CD14-positive monocyte (primary cell): ENCODE measurements at regions not wholly inside any gene's neighbourhood (a gene's known extent, or its start where the extent isn't known, plus 50 kb on each side); places are given as distances from the start of the nearest gene placed in this dataset.

ENCODE experiments used
- DNase-seq, 3 donors: peaks; one replicate each; pipeline ENCODE4 v3.0.0-alpha.2; 2011 to 2022
- H2AFZ ChIP-seq: 2 replicates; pipeline ENCODE4 v1.6.0; 2012; ENCODE audit warnings: mild to moderate bottlenecking, low read depth, low read length, inconsistent platforms; ENCODE audit not compliant: insufficient read depth, poor library complexity, severe bottlenecking
- H3K27ac ChIP-seq, 2 donors: 1 replicate in 1 of 2; 2 replicates in 1 of 2; pipeline ENCODE4 v1.5.1; 2012 to 2013; ENCODE audit warnings: low read length in 2 of 2, control low read depth in 1 of 2, inconsistent platforms in 1 of 2, low read depth in 1 of 2, mild to moderate bottlenecking in 1 of 2
- H3K27me3 ChIP-seq, 2 donors: one replicate each; pipeline versions ENCODE4 v1.6.0 to v1.6.1; 2011 to 2013; ENCODE audit warnings: low read length in 2 of 2; ENCODE audit not compliant: control insufficient read depth in 2 of 2, insufficient read depth in 2 of 2
- H3K36me3 ChIP-seq, 2 donors: replicated peaks in 1 of 2; 1 replicate in 1 of 2; 2 replicates in 1 of 2; pipeline versions ENCODE4 v1.5.1 to v1.6.1; 2012 to 2013; ENCODE audit warnings: low read length in 2 of 2, control low read depth in 1 of 2, inconsistent platforms in 1 of 2, mild to moderate bottlenecking in 1 of 2; ENCODE audit not compliant: insufficient read depth in 2 of 2, control insufficient read depth in 1 of 2
- H3K4me1 ChIP-seq, 2 donors: 1 replicate in 1 of 2; 2 replicates in 1 of 2; pipeline versions ENCODE4 v1.5.1 to v1.6.1; 2012 to 2013; ENCODE audit warnings: low read length in 2 of 2, control low read depth in 1 of 2, inconsistent platforms in 1 of 2, mild to moderate bottlenecking in 1 of 2, moderate library complexity in 1 of 2; ENCODE audit not compliant: insufficient read depth in 2 of 2, control insufficient read depth in 1 of 2
- H3K4me2 ChIP-seq: replicated peaks from 2 replicates; pipeline ENCODE3; 2012; ENCODE audit warnings: low read length, moderate library complexity, mild to moderate bottlenecking; ENCODE audit not compliant: poor library complexity, severe bottlenecking; ENCODE audit errors: extremely low read depth
- H3K4me3 ChIP-seq, 3 experiments: fragments of 200-600 bp in 1 of 3; sonication (generic) in 1 of 3; replicated peaks in 1 of 3; 1 replicate in 2 of 3; 2 replicates in 1 of 3; pipeline ENCODE4 v1.5.1; 2011 to 2013; ENCODE audit warnings: low read length in 3 of 3, mild to moderate bottlenecking in 3 of 3, control low read depth in 2 of 3, low read depth in 2 of 3, inconsistent platforms in 1 of 3, moderate library complexity in 1 of 3
- H3K79me2 ChIP-seq: 2 replicates; pipeline ENCODE4 v1.6.0; 2012; ENCODE audit warnings: mild to moderate bottlenecking, control low read depth, inconsistent platforms, low read length, moderate library complexity; ENCODE audit not compliant: insufficient read depth
- H3K9ac ChIP-seq: 2 replicates; pipeline ENCODE4 v1.6.0; 2017; ENCODE audit warnings: low read length, mild to moderate bottlenecking; ENCODE audit not compliant: insufficient read depth, poor library complexity, severe bottlenecking
- H3K9me3 ChIP-seq, 2 donors: replicated peaks in 1 of 2; 1 replicate in 1 of 2; 2 replicates in 1 of 2; pipeline versions ENCODE4 v1.5.1 to v1.6.1; 2012 to 2013; ENCODE audit warnings: low read length in 2 of 2, control low read depth in 1 of 2; ENCODE audit not compliant: control insufficient read depth in 1 of 2, insufficient read depth in 1 of 2
- H4K20me1 ChIP-seq: 2 replicates; pipeline ENCODE4 v1.6.0; 2012; ENCODE audit warnings: mild to moderate bottlenecking, low read length, control low read depth, moderate library complexity; ENCODE audit not compliant: insufficient read depth
- H3K27ac Mint-ChIP-seq, 7 donors: one replicate each; pipeline ENCODE4 v1.8.0; 2020; ENCODE audit warnings: mild to moderate bottlenecking in 7 of 7, mixed read lengths in 7 of 7, moderate library complexity in 6 of 7, inconsistent platforms in 2 of 7
- H3K27me3 Mint-ChIP-seq, 3 donors: one replicate each; pipeline ENCODE4 v1.8.0; 2021 to 2022; ENCODE audit warnings: low read depth in 3 of 3, mild to moderate bottlenecking in 3 of 3, mixed read lengths in 3 of 3, moderate library complexity in 3 of 3, inconsistent platforms in 1 of 3
- H3K36me3 Mint-ChIP-seq, 2 donors: one replicate each; pipeline ENCODE4 v1.8.0; 2020; ENCODE audit warnings: mixed read lengths in 2 of 2, inconsistent platforms in 1 of 2, mild to moderate bottlenecking in 1 of 2
- H3K4me1 Mint-ChIP-seq: one replicate; pipeline ENCODE4 v1.8.0; 2020; ENCODE audit warnings: mild to moderate bottlenecking, mixed read lengths
- H3K4me3 Mint-ChIP-seq, 2 donors: one replicate each; pipeline ENCODE4 v1.8.0; 2020; ENCODE audit warnings: mild to moderate bottlenecking in 2 of 2, mixed read lengths in 2 of 2, moderate library complexity in 1 of 2
- H3K9me3 Mint-ChIP-seq, 7 donors: one replicate each; pipeline ENCODE4 v1.8.0; 2020 to 2022; ENCODE audit warnings: mixed read lengths in 7 of 7, mild to moderate bottlenecking in 6 of 7, moderate library complexity in 6 of 7, inconsistent platforms in 2 of 7
- WGBS: methylation state at CpG from one replicate; pipeline ENCODE4 v1.1.5; 2013; ENCODE audit warnings: missing lambda C conversion rate; ENCODE audit not compliant: insufficient coverage; 5-methylcytosine and 5-hydroxymethylcytosine counted together
- intact Hi-C, 2 donors: fragments of 100-400 bp; cut with micrococcal nuclease; formaldehyde crosslinking; loops; one replicate each; pipeline versions ENCODE4 v1.15.0 to v1.15.1; 2023
- TF ChIP-seq, protein P1 (sequence below): fragments of 200-600 bp; IDR thresholded peaks from one replicate; pipeline ENCODE4 v1.8.0; 2022; ENCODE audit warnings: antibody characterized with exemption, mild to moderate bottlenecking

DNA sequence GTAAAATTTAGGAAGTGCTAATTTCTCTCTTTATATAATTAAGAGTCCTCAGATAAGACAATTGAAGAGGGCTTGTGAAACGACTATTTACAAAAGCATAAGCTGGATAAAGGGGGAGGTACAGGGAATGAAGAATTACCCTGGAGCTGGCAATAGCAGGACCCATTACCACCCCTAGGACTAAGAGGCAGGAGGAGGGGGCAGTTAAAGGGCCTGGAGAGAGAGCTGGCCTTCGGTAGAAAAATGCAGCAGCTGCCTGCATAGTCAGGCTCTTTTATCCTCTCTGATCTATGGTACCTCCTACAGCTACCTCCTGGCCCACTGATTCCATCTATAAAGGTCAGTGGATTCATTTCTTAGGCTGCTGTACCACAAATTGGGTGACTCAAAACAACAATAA, 57.7 kb upstream of the TRPC3 start:
- Mint-ChIP-seq H3K4me3 (no peak overlapping the region), H3K4me1 (no peaks in the 10 kb centered on the region), H3K9me3 (peaks cover 0 to 1% (median 0%) of the 10 kb centered on the region in 7 donors), H3K27me3 (peaks cover 0 to 2% (median 0%) of the 10 kb centered on the region in 3 donors), H3K36me3 (no peaks in the 10 kb centered on the region), H3K27ac (no peak overlapping the region)
- whole genome bisulfite sequencing: no CpG with 5 or more reads among the region's 2 CpGs
- no peak overlapping the region for H3K9ac ChIP-seq
- H3K27me3 ChIP-seq: no peaks in the 10 kb centered on the region
- H3K79me2 ChIP-seq: no peaks in the 10 kb centered on the region
- DNase-seq: no peak
- no peak overlapping the region for H3K27ac ChIP-seq
- TF ChIP-seq, protein P1, sequence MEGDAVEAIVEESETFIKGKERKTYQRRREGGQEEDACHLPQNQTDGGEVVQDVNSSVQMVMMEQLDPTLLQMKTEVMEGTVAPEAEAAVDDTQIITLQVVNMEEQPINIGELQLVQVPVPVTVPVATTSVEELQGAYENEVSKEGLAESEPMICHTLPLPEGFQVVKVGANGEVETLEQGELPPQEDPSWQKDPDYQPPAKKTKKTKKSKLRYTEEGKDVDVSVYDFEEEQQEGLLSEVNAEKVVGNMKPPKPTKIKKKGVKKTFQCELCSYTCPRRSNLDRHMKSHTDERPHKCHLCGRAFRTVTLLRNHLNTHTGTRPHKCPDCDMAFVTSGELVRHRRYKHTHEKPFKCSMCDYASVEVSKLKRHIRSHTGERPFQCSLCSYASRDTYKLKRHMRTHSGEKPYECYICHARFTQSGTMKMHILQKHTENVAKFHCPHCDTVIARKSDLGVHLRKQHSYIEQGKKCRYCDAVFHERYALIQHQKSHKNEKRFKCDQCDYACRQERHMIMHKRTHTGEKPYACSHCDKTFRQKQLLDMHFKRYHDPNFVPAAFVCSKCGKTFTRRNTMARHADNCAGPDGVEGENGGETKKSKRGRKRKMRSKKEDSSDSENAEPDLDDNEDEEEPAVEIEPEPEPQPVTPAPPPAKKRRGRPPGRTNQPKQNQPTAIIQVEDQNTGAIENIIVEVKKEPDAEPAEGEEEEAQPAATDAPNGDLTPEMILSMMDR: no peak
- no peaks in the 10 kb centered on the region for H3K36me3 ChIP-seq
- no peak overlapping the region for H3K4me3 ChIP-seq
- H3K9me3 ChIP-seq: no peaks in the 10 kb centered on the region
- no peak overlapping the region for H2AFZ ChIP-seq
- no peaks in the 10 kb centered on the region for H4K20me1 ChIP-seq
- intact Hi-C loops: no loop called here
- no peak overlapping the region for H3K4me2 ChIP-seq
- H3K4me1 ChIP-seq: no peaks in the 10 kb centered on the region

DNA sequence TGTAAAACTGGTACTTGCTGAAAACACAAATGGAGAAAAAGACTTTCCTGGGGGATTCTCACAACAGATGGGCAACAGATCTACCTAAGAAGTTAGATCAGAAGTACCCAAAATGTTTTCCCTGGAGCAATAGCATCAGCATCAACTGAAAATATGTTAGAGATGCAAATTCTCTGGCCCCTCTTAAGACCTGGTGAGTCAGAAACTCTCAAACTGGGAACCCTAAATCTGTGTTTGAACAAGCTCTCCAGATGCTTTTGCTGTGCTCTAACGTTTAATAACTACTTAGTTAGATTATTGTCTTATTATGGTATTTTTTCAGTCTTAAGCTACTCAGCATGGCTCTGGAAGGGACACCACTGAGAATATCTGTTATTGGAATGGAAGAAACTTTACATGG, 55.2 kb upstream of the TRPC3 start:
- Histone ChIP-seq H3K27ac (no peak overlapping the region), H3K9ac (no peak overlapping the region), H3K4me2 (no peak overlapping the region), H3K27me3 (no peaks in the 10 kb centered on the region), H2AFZ (no peak overlapping the region), H3K4me1 (no peaks in the 10 kb centered on the region), H3K9me3 (no peaks in the 10 kb centered on the region), H3K79me2 (no peaks in the 10 kb centered on the region), H3K36me3 (no peaks in the 10 kb centered on the region), H4K20me1 (no peaks in the 10 kb centered on the region), H3K4me3 (no peak overlapping the region)
- H3K27me3 Mint-ChIP-seq: peaks cover 0 to 2% (median 2%) of the 10 kb centered on the region in 3 donors
- H3K4me3 Mint-ChIP-seq: no peak overlapping the region
- intact Hi-C loops: no loop called here
- WGBS: no CpG with 5 or more reads among the region's 1 CpG
- DNase-seq: no peak
- H3K9me3 Mint-ChIP-seq: peaks cover 0 to 1% (median 0%) of the 10 kb centered on the region in 7 donors
- no peaks in the 10 kb centered on the region for H3K36me3 Mint-ChIP-seq
- no peak overlapping the region for H3K27ac Mint-ChIP-seq
- TF ChIP-seq, protein P1: no peak
- H3K4me1 Mint-ChIP-seq: no peaks in the 10 kb centered on the region
